Effector CD8-positive, alpha-beta T cell (primary cell): ENCODE measurements at regions not wholly inside any gene's neighbourhood (a gene's known extent, or its start where the extent isn't known, plus 50 kb on each side); places are given as distances from the start of the nearest gene placed in this dataset.
"Not testable (repeated sequence)": the region's sequence is repeated elsewhere in the genome, so short reads cannot be mapped to it uniquely, and the experiment has no call there.

Experiments
- DNase-seq: peaks from one replicate; lab custom pipeline; 2025; lab: John Stamatoyannopoulos, UW

DNA sequence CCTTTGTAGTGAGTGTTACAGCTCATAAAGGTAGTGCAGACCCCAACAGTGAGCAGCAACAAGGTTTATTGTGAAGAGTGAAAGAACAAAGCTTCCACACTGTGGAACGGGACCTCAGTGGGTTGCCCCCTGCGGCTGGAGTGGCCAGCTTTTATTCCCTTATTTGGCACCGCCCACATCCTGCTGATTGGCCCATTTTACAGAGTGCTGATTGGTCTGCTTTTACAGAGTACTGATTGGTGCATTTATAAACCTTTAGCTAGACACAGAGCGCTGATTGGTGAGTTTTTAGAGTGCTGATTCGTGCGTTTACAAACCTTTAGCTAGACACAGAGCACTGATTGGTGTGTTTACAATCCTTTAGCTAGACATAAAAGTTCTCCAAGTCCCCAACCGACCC is 763.9 kb upstream of the TMEFF2 start:
- DNase-seq = not testable (repeated sequence)

DNA sequence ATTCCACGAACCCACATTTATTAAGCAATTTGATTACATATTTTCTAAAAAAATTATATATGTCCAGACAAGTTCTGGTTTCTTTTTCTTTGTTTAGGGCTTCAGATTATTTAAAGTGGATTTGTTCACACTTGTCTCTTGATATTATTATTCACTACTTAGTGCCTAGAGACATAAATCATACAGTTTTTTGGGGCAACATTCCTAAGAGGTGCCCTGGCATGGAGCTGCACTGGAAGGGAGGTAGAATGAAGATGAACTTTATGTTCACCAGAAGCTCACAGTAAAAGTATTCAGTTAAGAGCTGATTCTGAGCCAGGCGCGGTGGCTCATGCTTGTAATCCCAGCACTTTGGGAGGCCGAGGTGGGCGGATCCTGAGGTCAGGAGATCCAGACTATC is 762.7 kb upstream of the TMEFF2 start:
- DNase-seq = no peak

DNA sequence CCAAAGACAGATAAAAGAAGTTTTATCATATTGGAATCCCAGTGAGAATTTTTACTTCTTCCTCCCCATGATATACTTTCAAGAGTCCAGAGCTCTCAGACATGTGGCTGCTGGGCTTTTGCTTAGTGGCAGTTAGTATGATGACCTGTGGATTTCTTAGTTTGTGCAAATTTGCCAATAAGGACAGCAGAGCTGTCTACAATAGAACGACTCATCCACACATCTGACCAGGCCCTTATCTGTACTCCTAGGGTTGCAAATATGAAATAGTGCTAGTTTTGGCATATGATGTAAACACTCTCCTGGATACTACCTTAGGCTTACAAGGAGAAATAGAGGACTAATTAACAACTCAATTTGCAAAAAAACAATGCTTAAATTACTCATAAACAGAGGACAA is 758.4 kb upstream of the TMEFF2 start:
- DNase-seq = no peak

DNA sequence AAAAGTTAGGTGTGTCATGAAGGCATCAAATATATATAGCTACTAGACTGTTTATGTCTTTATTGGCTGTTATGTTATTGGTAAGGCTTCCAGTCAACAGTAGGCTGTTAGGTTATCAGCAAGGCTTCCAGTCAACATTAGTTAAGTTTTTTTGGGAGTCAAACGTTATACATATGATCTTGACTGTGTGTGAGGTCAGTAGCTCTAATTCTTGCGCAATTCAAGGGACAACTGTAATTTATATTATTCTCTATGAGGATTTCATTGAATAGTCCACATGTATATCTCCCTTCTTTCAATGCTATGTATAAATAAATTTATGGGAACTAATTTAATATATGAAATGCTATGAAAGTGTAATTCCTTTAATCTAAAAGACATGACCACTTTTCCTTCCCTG is 757.5 kb upstream of the TMEFF2 start:
- DNase-seq = no peak

DNA sequence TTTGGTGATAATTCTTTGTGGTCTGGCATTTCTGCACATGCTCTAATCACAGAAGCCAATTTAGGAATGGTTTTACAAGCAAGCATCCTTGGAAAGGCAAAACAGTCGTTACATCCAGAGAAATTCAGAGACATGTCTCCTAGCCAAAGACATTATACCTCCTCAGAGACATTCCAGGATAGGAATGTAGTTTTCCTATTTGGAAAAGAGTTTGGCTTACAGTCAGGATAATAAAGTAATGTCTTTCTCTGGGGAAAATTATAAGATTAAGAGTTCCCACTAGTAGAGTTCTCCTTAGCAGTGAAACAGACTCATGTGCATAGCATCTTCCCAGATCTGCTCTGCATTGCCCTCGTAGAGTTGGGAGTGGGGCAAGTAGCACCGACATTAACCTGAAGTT is 753.6 kb upstream of the TMEFF2 start:
- no peak for DNase-seq

DNA sequence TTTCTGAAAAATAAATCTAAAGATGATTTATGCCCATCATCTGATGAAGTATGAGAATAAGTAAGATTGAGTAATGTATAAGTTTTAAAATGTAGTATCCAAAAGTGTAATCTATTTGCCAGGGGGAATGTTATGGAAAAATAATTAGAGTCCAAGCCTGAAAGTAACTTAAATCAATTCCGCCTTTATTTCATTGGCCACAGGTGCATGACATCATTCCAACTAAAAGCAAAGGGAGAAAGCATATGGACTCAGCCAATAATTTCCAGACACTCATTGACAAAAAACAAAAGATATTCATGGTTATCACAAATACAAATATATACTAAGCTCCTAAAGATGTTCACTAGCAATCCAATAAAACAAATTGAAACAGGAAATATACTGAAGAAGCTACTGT is 752.6 kb upstream of the TMEFF2 start:
- no peak for DNase-seq

DNA sequence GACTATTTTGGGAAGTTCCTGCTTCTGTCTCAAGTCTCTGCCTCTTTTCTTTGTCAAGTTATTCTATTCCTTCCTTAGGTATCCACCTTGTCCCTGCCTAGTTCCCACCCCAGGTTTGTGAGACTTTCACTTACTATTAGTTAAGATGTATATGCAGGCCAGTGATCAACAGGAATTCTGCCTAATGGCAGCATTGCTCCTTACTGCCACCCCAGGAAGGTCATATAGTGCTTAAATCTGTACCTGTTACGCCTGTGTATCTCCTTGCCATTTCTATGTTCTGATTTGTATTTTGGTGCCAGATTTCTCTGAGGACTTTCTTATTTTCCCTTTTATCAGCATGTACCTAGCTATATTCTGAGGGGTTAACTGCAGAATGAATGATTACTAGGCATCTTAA is 746.0 kb upstream of the TMEFF2 start:
- DNase-seq = no peak

DNA sequence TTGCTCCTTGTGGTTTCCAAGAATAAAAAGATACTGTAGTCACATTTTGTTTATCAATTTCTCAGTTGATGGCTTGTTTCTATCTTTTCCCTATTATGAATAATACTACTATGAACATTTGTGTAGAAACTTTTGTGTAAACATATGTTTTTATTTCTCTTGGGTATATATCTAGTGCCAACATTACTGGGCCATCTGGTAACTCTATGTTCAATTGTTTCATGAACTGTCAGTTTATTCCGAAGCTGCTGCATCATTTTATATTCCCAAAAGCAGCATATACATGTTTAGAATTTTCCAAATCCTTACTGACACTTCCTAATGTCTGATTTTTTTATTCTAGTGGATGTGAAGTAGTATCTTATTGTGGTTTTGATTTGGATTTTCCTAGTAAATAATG is 737.6 kb upstream of the TMEFF2 start:
- DNase-seq = no peak

DNA sequence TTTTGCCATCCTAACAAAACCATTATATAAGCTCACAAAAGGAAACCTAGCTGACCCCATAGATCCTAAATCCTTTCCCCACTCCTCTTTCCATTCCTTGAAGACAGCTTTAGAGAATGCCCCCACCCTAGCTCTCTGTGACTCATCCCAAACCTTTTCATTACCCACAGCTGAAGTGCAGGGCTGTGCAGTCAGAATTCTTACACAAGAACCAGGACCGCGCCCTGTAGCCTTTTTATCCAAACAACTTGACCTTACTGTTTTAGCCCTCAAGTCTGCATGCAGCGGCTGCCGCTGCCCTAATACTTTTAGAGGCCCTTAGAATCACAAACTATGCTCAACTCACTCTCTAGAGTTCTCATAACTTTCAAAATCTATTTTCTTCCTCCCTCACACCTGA is 726.9 kb upstream of the TMEFF2 start:
- not testable (repeated sequence) for DNase-seq

DNA sequence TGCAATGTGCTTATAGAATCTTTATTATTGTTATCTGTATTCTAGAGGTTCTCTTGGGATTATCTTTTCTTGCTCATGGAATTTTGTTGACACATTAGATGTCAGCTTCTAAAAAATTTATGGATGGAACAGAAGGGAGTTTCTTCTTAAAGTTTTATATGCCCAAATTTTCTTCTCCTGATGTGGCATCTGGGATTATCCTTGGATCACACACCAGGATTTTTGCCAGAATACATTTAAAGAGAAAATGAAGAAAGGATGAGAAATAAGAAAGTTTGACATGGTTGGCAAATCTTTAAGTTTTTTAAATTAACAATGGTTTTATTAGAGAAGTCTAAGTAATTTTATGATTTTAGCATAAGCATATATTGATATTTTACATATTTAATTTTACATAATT is 706.7 kb upstream of the TMEFF2 start:
- DNase-seq = no peak

DNA sequence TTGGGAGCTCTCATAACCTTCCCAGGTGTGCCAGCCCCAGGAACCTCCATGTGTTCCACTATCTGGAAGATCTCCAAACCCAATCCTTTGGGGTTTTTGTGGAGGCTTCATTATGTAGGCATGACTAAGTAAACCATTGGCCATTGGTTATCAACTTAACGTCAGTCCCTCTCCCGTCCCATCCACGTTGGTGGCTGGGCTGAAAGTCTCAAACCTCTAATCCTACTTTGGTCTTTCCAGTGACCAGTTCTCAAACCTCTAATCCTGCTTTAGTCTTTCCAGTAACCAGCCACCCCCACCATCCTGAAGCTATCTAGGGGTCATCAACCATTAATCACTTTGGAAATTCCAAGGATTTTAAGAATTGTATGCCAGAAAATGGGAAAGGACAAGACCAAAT is 704.7 kb upstream of the TMEFF2 start:
- DNase-seq = no peak

DNA sequence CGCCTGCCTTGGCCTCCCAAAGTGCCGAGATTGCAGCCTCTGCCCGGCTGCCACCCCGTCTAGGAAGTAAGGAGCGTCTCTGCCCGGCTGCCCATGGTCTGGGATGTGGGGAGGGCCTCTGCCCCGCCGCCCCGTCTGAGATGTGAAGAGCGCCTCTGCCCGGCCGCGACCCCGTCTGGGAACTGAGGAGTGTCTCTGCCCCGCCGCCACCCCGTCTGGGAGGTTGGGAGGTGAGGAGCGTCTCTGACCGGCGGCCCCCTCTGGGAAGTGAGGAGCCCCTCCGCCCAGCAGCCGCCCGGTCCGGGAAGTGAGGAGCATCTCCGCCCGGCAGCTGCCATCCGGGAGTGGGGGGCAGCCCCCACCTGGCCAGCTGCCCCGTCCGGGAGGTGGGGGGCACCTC is 699.2 kb upstream of the TMEFF2 start:
- DNase-seq = not testable (repeated sequence)

DNA sequence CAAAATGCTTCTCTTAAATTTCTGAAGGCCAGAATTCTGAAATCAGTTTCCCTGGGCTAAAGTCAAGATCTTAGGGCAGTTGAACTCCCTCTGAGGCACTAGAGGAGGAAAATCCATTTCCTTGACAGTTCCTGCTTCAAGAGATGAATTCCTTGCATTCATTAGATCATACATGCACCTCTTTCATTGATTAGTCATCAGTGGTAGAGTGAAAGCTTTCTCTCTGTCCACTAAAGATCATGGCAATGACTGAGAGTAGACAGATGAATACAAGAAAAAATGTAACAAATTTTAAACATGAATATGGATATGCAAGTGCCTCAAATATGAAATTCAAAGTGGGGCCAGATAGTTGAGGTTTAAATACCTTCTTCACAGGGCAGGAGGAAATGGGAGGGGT is 693.4 kb upstream of the TMEFF2 start:
- DNase-seq = no peak

DNA sequence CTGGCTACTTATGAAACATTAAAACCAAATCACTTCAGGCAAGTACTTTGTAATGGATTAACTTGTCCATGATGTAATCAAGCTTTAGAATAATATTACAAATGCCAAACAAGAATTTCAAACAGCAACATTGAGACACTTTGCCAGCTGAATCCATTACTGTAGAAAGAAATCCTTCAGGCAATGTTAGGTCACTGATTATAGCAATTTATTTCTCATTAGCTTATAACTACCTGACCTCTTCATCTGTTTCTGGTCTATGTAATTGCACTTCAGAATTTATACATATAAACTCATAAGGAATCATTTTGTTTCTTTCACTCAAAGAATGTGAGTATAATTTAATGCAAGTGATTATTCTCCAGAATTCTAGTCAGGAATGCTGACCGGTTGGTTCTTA is 692.6 kb upstream of the TMEFF2 start:
- no peak for DNase-seq

DNA sequence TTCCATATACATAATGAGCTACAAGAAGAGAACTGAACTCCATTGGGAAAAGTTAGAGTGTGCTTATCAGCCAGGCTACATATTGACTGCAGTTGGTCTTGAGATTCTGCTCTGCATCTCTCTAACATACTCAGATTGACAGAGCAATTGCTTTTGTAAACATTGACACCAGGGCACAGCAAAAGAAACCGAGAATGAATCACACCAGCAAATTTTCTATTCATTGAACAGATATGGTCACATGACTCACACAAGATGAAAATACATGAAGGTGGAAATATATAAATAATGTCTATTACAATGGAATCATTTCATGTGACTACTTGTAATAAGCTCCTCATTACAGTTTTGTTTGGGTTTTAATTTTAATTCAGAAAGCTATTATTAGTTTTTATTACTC is 691.9 kb upstream of the TMEFF2 start:
- DNase-seq = no peak

DNA sequence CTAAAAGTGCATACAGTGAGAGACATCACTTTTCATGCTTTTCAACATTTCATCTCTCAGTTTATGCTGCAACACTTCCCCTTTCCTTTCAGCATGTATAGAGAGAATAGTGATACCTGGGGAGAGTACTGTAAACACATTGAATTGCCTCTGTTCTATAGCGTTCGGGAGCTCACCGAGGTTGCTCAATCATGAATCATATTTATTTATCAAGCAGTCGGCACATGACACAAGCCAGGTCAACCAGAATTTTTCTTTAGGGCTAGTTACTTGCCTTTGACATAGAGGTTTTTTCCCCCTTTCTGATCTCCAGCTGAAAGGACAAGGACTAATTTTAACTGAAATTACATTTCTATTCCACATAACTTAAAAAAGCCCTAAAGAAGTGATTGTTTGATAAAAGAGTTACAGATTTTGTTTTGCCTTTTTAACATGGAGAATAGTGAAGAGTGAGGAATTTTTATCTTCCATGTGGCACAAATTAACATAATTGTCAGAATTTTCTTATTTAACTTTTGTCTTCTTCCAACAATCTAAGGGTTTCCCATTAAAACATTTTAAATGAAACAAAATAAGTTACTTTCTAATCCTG is 690.9 kb upstream of the TMEFF2 start:
- DNase-seq = no peak

DNA sequence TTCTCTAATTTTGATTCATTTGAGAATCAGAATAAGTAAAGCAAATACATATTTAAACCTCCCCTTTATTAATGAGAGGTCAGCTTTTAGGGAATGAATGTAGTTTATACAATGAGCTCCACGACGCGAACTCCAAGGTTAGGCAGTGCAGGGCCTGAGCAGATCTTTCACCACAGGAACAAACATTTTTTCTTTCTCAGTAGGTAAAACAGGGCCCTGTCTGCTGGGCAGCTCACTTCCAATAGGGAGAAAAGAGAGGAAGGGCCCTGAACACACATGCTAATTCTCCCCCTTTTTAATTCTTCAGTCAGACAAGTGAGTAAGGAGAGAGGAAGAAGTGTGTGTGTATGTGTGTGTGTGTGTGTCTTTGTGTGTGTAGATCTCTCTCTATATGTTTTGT is 682.4 kb upstream of the TMEFF2 start:
- no peak for DNase-seq

DNA sequence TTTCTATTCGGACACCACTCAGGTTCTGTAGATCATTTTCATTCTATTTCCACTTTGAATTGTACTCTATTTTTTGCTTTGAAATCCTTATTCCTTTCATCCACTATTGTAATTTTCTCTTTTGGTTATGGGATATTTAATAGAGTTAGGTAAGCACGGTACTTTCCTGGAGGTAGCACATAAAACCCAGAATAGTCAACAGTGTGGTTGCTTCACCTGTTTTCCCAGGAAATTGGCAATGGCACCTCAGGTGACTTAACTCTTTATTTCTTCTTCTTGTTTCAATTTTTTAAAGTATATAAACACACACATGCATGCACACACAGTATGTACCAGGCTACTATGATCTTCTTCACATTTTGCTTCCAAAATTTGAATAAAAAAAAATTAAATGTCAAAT is 682.0 kb upstream of the TMEFF2 start:
- DNase-seq = no peak

DNA sequence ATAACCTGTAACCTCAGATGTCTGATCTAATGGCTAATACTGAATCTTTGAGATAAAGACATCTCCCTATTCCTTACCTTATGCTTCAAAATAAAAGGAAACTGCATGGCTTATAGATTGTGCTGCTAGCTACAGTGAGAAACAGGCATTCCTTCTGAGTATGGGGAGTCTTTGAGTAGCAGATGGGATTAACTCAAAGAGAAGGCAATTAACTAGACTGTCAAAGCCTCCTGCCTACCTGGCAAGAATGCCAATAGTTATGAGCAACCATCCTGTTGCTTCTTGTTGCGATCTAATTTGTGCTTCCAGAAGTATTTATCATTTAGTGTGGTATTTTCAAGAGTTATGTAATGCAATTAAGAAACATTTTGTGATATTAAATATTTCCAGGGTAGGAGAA is 660.0 kb upstream of the TMEFF2 start:
- DNase-seq = no peak

DNA sequence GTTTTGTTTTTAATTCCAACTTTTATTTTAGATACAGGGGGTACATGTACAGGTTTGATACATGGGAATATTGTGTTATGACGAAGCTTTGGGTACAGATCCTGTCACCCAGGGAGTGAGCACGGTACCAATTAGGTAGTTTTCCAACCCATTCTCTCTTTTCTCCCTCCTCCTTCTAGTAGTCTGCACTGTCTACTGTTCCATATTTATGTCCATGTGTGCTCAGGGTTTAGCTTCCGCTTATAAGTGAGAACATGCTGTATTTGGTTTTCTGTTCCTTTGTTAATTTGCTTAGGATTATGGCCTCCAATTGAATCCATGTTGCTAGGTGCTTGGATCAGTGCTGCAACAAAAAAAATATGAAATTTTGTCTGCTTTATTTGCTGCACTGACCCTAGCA is 659.3 kb upstream of the TMEFF2 start:
- DNase-seq = no peak

DNA sequence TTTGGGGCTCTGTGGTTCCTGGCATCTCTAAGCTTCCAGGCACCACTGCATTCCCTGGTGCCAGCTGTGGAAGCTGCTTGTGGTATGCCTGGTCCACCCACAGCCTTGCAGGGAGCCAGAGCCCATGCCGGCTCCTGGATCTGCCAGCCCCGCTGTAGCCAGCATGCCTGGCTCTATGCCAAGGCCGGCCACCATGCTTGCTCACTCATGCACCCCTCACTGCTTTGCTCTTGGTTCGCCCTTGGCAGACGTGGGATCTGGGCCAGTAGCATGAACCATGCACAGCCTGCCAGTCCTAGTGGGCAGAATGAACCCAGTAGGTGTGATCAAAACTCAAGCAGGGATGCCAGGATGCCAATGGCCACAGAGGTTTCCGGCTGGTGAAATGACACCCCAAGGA is 634.2 kb upstream of the TMEFF2 start:
- no peak for DNase-seq

DNA sequence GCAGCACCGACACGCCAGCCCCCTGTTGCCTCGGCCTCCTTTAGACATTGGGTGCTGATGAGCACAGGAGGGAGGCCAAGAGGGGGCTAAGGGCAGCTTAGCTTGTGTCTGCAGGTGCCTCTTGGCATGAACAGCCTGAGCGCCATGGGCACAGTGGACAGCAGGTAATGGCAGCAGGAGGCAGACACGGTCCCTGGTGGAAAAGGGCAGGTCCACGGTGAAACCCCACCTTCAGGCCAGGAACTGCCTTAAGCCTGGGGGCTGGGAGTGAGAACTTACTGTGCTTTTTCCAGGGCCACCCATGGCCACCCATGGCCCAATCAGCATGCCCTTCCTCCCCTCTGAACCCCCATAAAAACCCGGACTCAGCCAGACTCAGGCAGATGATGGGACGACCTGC is 633.4 kb upstream of the TMEFF2 start:
- DNase-seq = no peak

DNA sequence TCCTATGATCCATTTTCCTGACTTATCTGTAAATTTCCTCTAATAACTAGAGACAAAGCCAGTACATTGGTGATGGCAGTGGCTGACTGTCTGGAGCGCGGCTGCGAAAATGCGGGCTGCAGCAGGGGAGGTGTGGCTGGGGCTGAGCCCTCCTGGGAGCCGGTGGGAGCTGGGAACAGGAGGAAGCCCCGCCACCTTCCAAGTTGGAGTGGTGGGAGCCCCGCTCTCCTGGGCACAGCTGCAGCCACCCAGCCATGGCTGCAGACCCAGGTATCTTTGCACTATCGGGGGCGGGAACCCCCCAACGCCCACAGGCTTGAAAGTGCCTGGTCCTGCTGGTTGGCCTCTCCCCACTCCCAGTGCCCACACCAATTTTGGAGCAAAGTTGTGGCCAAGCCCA is 633.0 kb upstream of the TMEFF2 start:
- DNase-seq = no peak

DNA sequence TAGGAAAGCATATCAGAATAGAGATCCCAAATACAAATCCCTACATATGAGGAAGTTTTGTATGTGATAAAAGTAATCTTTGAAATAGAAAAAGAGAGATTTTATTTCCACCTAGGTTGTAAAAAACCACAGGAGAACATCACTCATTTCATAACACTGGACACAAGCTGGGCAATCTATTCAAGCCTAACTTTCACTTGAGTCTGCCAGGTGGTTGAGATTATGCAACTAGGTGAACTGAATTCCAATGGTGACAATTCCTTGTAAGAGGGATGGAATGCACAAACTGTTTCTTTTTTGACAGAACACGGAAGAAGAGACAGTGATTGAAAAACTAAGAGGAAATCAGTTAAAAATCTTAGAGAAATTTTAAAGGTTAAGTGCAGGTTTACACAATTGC is 619.6 kb upstream of the TMEFF2 start:
- DNase-seq = no peak

DNA sequence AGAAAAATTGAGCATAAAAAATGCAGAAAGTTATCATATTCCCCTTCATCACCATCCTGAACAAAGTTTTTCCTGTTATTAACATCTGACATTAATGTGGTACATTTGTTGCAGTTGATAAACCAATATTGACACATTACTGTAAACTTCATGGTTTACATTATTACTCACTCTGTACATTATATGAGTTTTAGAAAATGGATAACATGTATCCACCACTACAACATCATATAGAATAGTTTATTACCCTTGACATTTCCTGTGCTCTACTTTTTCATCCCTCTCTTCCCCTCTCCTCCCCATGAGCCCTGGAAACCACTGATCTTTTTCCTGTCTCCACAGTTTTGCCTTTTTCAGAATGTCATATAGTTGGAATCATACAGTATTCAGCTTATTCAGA is 618.6 kb upstream of the TMEFF2 start:
- no peak for DNase-seq
